HTR-8/SVneo (cell line): ENCODE measurements at regions not wholly inside any gene's neighbourhood (a gene's known extent, or its start where the extent isn't known, plus 50 kb on each side); places are given as distances from the start of the nearest gene placed in this dataset.

Experiments
- DNase-seq: peaks from one replicate; pipeline ENCODE4 v3.0.0; 2011; ENCODE audit warnings: low spot score, mixed read lengths; ENCODE audit not compliant: insufficient read length
- FAIRE-seq: peaks from 2 replicates; lab custom pipeline; 2011; peaks lifted over from hg19 to GRCh38; lab: Jason Lieb, UNC

DNA sequence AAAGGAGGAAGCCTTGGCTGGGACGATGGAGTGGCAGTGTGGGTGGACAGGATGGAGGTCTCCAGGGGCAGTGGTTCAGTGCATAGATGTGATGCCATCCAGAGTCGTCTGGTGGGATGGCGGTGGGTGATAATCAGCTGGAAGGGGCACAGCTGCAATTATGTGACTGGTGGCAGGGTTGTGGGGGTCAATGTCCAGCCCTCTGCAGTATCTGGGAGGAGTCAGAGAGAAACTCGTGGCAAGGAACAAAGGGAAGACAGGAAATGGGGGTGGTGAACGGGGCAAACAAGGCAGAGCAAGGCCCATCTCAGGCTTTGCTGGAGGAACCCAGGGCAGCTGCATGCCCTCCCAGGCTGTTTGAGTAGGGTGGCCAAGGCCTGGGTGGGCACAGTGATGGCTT lies 118.3 kb upstream of the USP24 start:
- DNase-seq: no peak
- no peak for FAIRE-seq

DNA sequence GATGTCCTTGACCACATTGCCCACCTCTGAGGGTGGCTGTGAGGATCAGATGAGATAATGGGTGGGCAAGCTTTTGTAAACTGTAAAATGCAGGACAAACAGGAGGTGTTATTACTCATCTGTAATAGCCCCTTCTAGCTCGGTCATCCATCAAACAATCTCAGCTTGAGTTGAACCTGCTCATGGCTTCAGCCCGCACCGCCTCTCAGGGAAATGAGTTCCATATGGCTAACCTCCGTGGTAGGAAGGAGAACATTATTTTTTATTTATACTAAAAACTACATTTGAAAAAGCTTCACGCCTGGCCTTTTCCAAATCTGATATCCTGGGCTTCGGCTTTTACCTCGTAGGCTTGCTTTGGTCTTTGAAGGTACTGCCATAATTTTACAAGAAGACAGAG lies 116.2 kb upstream of the USP24 start:
- DNase-seq: no peak
- FAIRE-seq: no peak

DNA sequence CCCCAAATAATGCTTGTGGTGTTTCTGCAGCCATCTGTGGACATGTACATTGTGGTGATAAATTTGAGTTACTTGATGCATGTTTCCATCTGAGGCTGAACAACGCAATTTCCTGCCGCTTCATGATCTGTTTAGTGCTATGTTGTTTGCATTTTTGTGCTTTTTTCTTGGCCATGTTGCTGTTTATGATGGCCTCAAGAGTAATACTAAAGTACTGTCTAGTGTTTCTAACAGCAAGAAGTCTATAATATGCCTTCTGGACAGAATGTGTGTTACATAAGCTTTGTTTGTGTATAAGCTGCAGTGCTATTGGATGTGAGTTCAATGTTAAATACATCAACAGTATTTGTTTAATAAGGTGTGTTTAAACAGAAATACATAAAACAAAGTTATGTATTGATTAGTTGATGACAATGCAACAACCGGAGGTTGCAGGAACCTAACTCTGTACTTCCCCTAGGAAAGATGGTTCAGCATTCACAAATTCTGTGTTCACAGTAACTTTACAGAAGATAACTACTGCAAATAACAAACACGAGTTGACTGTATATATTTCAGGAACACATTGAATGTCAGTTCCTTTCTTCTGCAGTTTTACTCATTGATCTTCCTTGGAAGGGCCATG lies 114.8 kb upstream of the USP24 start:
- DNase-seq: no peak
- FAIRE-seq: no peak

DNA sequence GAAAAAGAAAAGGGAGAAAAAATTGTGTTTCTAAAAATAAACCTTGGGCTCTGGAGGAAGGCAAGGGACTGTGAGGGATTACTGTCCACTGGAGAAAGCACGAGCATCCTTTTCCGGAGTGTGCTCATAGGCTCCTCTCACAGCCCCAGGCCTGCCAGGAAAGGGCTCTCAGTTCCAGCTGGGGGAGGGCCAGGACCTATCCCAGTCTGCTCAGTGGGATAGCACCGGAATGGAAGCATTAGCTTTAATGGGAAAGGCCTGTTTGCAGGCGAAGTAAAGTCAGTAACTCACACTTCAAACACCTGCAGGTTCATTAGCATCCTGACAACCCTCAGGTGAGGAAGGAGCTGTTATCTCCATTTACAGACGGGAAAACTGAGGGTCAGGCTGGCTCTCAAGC lies 113.9 kb upstream of the USP24 start:
- DNase-seq: no peak
- FAIRE-seq: no peak

DNA sequence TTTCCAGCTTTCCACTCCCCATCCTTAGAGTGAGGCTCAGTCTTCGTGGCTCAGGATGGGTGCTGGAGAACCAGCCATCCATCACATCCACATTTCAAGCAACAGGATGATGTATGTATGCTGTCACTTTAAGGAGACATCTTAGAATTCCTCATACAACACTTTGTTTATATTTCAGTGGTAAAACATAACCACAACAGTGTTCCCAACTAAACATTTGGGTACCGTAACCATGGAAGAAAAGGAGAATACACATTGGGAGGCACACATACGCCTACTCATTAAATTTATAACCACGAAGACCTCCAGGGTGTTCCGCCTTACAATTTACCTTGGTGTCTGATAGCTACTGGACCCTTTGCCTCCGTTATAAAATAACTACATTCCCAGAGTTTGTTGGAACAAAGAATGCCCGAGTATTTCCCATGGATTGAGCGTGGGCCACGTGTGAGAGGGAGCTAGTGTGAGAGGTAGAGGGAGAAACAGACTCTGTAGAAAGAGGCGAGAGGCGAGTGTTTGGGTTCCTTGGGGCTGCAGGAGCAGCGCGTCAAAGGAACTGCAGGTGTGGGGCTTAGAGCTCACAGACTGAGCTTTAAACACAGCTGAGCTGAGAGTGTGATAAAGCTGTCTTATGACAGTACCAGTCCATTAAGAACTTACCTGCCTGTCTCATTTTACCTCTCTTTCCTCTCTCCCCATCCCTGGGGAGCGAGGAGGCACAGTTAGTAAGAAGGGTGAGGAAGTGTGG lies 111.5 kb upstream of the USP24 start:
- FAIRE-seq: no peak
- DNase-seq: no peak

DNA sequence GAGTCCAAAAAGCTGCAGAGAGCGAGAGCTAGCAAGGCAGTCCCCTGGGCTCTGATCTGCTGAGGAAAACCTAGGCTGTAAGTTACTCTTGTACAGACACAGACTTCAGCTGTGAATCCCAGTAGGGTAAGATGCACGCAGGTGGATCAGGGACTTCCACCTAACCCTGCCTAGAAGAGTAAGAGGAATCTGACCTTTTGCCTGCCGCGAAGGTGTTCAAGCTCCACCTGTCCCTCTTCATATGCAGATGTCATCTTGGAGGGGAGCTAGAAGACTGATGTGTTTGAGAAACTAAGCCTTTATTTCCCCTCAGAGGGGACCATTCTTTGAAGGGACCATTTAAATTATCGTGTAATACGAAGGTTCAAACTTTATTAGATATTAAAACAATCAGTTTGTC lies 108.6 kb upstream of the USP24 start:
- DNase-seq (no peak), FAIRE-seq (no peak)

DNA sequence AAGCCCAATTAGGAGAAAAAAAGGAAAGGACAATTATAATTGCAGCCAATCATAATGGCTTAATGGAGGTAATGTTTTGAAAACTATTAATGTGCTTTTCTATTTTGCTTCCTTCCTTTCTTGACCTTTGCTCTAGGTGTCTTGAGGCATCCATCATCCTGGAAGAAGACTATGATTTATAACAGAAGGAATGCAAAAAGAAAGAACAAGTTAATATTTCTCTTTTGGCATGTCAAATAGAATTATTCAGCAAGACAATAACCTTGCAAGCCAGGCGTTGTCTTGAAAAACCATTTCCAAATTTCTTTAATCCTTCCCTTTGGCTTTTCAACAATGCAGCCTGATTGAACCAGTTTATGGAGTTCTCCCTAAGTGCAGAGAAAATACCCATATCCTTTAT lies 107.7 kb upstream of the USP24 start:
- FAIRE-seq (no peak), DNase-seq (no peak)

DNA sequence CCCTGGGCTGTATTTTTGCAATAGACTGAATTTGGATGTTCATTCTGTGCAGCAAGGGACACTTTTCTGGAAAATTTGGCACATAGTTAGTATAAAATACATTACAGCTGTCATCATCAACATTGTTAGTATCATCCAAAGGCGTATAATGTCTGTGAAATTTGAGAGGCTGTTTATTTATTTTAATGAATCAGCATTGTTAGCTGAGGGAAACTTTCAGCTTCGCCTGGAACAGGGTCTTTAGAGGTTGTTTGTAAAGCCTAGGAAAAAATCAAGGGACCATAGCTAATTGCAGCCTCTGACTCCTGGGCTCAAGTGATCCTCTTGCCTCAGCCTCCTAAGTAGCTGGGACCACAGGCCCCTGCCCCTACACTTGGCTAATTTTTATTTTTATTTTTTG lies 106.8 kb upstream of the USP24 start:
- DNase-seq: no peak
- FAIRE-seq: no peak

DNA sequence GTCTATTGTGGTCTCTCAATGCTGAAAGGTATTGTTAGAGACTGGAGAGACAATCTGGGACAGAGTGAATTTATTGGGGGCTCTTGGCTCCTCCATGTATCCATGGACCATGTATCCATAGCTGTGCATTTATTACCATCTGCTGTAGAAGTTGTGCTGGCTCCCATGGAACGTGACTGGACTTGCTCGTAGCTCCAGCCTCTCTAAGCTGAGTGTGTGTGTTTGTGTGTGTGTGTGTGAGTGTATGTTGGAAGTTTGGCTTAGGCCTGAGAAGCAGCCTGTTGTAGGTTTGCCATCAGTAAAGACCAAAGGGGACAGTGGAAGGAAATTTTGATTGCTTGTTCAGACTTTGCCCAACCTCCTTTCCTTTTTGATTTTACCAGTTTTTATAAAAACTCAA lies 105.7 kb upstream of the USP24 start:
- DNase-seq (no peak), FAIRE-seq (no peak)

DNA sequence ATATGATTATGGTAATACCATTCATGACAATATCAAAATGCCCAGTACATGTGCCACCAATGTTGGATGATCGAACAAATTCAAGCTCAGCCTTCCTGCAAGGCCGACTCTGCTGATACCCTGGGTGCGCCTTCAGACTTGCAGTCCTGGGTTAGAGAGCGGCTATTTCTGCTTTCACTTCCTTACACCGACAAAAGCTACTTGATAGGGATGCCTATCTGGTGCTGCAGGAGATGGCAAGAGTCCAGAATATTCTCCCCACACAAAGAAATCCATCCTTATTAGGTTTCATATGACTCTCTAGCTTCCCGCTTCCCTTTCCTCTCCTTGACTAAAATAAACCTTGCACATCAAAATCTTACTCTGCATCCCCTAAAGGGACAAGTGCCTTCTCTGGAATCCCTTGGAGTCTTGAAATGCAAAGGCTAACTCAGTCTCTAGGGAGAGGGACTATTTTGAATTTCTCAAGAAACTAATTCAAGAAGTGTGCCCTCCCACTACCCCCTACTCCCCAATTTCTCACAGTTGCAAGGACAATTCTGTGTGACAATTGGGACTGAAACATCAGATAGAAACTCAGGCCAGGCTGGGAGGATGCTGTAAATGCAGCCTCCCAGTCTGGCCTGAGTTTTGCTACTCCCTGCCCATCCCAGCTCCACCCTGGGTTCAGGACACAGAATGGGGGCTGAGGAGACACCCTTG lies 103.1 kb upstream of the USP24 start:
- DNase-seq (no peak), FAIRE-seq (no peak)

DNA sequence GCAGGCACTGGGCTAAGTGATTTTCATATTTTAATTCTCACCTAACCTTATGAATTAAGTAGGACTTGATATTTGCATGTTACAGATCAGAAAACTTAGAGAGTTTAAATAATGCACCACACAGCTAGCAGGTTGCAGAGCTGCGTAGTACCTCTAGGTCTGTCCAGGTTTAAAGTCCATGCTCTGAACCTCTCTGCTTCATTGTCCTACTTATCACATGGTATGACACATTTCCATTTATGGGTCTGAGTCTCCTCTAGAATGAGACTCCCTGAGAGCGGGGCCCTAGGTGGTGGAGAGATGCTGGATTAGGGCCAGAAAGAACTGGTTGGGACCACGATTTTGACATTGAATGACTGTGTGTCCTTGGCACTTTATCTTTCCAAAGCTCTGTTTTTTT lies 102.5 kb upstream of the USP24 start:
- FAIRE-seq: no peak
- no peak for DNase-seq

DNA sequence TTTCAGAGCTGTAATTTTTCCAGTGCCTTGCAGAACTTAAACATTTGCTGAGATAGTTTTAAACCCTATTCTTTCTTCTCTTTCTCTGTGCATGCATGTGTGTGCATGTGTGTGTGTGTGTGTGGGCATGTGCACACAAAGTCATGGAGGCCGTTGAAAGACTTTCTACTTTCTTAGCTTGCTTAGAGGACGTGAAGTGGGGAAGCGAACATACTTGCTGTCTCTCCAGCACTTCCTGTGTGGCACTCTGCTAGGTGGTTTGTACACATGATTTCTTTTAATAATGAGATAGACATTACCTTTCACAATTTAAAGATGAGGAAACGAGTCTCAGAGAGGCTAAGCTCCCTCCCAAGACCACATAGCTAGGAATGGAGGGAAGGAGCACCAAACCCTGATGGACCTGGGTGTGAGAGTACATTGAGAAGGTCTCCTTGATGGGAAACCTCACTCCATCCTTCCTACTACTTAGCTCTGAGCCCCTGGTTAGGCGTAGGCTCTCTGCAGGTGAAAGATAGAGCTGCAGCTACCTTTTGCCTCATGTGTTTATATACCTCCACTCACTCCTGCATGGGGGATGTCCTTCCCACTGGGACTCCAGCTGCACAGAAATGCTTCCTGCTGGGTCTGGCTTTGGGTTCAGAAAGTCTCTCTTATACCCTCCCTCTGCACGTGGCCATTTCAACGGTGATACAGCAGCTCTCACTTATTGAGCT lies 101.9 kb upstream of the USP24 start:
- no peak for FAIRE-seq
- no peak for DNase-seq

DNA sequence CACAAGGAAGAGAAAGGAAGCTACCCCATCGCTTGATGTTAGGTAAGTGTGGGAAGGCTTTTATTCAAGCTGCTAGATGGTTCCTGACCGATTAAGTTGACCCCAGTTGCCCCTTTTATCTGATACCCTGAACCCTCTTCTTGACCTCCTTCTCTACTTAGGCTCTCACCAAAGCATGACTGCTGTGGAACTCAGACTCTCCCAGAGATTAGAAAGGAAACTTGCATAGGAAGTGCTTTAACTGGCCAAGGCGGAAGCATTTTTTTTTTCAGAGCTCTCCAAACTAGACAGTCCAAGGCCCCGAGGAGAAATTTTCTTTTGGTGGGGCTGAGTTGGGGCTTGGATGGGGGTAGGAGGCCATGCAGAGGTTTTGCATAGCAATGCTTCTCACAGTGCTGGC lies 101.3 kb upstream of the USP24 start:
- DNase-seq (no peak), FAIRE-seq (no peak)

DNA sequence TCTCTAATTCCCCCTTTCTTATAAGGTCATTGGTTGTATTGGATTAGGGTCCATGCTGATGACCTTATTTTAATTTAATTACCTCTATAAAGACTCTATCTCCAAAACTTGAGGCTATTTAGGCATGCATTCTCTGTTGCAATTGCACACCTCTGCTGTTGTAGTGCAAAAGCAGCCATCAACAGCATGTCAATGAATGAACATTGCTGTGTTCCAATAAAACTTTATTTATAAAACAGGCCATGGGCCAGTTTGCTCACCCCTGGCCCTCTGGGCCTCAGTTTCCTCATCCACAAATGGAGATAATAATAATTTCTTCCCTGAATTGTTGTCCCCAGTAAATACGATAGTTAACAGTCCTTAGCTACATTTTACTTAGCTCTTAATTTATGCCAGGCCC lies 100.4 kb upstream of the USP24 start:
- DNase-seq (no peak), FAIRE-seq (no peak)

DNA sequence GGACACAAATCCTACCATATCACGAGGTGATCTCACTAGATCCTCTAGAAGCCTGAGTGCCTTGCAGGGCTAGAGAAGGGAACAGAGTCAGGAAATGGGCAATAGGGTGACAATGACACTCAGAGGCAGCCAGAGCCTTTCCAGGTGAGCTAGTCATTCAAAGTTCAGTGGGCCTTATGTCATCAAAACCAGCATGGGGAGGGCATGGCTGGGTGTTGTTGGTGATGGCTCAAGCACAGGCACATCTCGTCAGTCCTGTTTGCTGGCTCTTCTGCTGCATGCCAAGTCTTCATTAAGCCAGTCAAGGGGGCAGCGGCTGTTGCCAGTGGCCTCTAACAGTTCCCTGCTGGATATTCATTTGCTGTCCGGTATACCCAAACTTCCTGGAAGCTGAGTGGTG lies 99.6 kb upstream of the USP24 start:
- DNase-seq (no peak), FAIRE-seq (no peak)

DNA sequence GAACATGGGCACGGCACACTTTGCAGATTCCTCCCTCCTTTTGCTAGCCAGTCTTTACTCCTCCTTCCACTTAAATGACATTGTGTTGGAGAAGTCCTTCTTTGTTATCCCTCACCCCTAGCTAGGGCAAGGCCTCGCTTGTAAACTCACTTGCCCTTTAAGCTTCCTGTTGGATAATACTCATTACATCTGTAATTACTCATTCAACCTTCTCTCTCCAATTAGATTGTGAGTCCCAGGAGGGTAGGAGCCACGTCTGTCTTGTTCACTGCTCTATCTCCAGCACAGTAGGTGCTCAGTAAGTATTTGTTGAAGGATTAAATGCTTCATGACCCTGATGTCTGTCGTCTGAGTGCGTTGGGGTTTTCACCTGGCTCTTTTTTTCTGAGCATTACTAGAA lies 98.7 kb upstream of the USP24 start:
- DNase-seq (no peak), FAIRE-seq (no peak)

DNA sequence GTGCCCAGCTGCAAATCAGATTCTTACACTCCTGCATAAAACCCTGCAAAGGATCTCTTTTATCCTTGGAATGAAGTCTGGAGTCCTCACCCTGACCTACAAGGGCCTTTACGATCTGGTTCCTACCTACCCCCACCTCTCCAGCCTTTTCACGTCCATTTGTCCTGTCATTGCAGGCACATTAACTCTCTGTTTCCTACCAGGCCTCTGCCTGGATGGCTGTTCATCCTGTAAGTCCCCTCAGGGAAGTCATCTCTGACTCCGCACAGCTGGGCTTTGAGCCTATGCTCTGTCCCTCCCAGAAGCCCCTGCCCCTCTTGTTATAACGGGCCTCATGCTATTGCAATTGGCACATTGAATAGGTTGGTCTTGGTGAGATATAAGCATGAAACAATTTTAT lies 96.8 kb upstream of the USP24 start:
- DNase-seq: no peak
- FAIRE-seq: no peak

DNA sequence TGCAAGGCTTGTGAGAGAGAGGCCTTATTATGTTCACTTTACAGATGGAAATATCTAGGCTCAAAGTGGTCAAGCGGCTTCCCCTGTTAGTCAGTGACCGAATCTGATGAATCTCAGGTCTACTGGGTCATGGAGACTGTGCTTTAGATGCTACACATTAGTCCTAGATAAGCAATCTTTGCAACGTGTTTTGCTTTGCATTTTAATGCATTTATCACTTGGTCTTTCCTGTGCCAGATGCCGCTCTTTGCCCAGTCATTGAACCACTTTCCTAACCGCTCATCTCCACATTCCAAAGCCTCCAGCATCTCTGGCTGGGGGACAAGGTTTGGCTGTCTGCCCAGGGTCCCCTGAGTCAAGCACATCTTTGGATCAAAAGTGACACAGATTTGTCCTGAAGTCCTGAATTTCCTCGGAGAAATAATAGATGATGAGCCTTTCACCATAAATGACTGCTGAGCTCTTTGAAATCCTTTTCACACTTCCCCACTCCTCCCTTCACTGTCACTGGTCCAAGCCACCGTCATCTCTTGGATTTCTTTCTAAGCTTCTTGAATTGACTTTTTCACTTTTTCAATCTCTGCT lies 96.0 kb upstream of the USP24 start:
- peak; percentile 14 for DNase-seq
- peak; percentile 38 for FAIRE-seq

DNA sequence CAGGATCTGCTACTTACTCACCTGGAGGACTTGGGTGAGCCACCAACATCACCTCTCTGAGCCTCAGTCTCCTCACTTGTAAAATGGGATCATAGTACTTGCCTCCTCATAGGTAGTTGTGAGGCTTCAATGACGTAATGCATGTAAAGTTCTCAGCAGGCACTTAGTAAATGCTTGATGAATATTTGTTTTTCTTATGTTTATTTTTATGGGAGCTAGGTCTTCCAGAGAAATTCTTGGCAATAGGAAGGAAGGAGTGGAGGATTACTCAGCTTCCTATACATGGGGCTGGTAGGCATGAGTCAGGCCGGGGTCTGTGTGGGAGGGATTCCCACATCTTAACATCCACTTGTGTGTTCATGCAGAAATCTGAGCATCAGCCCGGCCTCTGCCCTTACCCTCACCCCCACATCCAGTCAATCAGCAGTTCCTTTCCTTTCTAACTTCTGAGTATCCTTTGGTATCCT lies 95.4 kb upstream of the USP24 start:
- peak; percentile 72 for FAIRE-seq
- DNase-seq: peak; percentile 75

DNA sequence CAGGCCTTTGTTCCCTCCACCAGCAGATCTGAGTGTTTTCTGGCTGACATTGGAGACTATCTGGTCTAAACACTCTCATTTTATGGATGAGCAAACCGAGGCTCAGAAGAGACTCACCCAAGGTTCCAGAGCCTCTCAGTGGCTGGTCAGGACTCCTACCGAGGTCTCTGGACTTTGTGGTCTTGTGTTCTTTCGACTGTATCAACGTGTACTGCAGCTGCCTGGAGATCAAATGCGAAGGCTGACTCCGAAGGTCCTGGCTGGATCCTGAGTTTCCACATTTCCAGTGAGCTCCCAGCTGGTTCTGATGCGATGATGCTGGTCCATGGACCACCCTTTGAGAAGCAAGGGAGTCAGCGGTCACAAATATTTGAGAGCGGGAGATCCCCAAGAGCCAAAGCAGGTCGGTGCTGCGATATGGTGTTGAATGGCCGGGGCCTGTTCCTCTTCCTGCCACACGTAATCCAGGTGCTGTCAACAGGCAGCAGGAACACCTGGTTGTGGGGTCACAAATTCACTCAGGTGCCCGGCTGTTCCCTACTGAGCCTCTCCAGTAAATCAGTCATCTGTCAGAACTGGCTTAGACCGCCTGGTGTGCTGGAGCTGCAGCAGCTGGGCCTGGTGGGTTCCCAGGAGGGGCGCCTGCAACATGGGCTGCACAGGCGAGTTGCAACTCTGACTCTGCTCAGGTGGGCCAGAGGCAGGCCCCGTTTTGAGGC lies 94.8 kb upstream of the USP24 start:
- DNase-seq: no peak
- FAIRE-seq: no peak
